Upper lobe of left lung (tissue), 6 donors: ENCODE measurements at regions not wholly inside any gene's neighbourhood (a gene's known extent, or its start where the extent isn't known, plus 50 kb on each side); places are given as distances from the start of the nearest gene placed in this dataset.
"Not testable (repeated sequence)": the region's sequence is repeated elsewhere in the genome, so short reads cannot be mapped to it uniquely, and the experiment has no call there.

ENCODE experiments used
- ATAC-seq, 2 donors: fragments of 200-7000 bp; cut with Tn5 transposase; one replicate each; pipeline ENCODE4 v1.9.1; 2022; ENCODE audit warnings: mild to moderate bottlenecking in 2 of 2, moderate library complexity in 2 of 2; ENCODE audit not compliant: low FRiP score in 2 of 2
- DNase-seq, 2 donors: peaks; one replicate each; pipeline ENCODE4 v3.0.0-alpha.2; 2019 to 2020
- H3K27ac ChIP-seq, 4 donors: fragments of 200-600 bp; sonication (generic); one replicate each; pipeline ENCODE4 v1.5.1; 2016 to 2019
- H3K27me3 ChIP-seq, 4 donors: fragments of 200-600 bp; sonication (generic); one replicate each; pipeline ENCODE4 v1.5.1; 2017 to 2019
- H3K36me3 ChIP-seq, 4 donors: fragments of 200-600 bp; sonication (generic); one replicate each; pipeline ENCODE4 v1.5.1; 2016 to 2019
- H3K4me1 ChIP-seq, 4 donors: fragments of 200-600 bp; sonication (generic); one replicate each; pipeline ENCODE4 v1.5.1; 2018 to 2019
- H3K4me3 ChIP-seq, 4 donors: fragments of 200-600 bp; sonication (generic); one replicate each; pipeline ENCODE4 v1.5.1; 2017 to 2019; ENCODE audit warnings: mild to moderate bottlenecking in 2 of 4, moderate library complexity in 1 of 4
- H3K9me3 ChIP-seq, 4 donors: fragments of 200-600 bp; sonication (generic); one replicate each; pipeline ENCODE4 v1.5.1; 2018 to 2019
- CTCF ChIP-seq, 6 experiments: fragments of 450-650 bp in 4 of 6; fragments of 200-600 bp in 2 of 6; sonication (generic) in 2 of 6; IDR thresholded peaks; one replicate each; pipeline ENCODE4 v1.5.1; 2016 to 2019; ENCODE audit warnings: antibody characterized with exemption in 6 of 6
- EP300 ChIP-seq, 4 donors: sonication (generic); formaldehyde crosslinking; IDR thresholded peaks; one replicate each; pipeline ENCODE4 v1.5.1; 2017; ENCODE audit warnings: antibody characterized with exemption in 4 of 4, control low read depth in 2 of 4
- POLR2A ChIP-seq, 4 donors: fragments of 450-650 bp; IDR thresholded peaks; one replicate each; pipeline ENCODE4 v1.5.1; 2016 to 2017; ENCODE audit warnings: antibody characterized with exemption in 4 of 4, mild to moderate bottlenecking in 2 of 4
- POLR2AphosphoS5 ChIP-seq, 2 donors: sonication (generic); formaldehyde crosslinking; IDR thresholded peaks; one replicate each; pipeline ENCODE4 v1.5.1; 2017; ENCODE audit warnings: antibody characterized with exemption in 2 of 2
- WGBS, 2 donors: methylation state at CpG; one replicate each; pipeline ENCODE4 v1.1.5; 2017 to 2018; 5-methylcytosine and 5-hydroxymethylcytosine counted together
- donor health status: DM: no; HTN: no; CAD: no; lungs with moderate emphysema.
- donor health status: DM: no; HTN: yes; CAD: no; lungs with severe emphysema.

- no peak for ATAC-seq
- H3K4me3 ChIP-seq = no peak overlapping the region
- no peaks in the 10 kb centered on the region for H3K4me1 ChIP-seq
- no peaks in the 10 kb centered on the region for H3K27me3 ChIP-seq
- no peaks in the 10 kb centered on the region for H3K9me3 ChIP-seq
- no peak for TF ChIP-seq POLR2A (IDR thresholded peaks at IDR 0.05)
- TF ChIP-seq EP300 (IDR thresholded peaks at IDR 0.05) = no peak
- no peak for TF ChIP-seq POLR2AphosphoS5 (IDR thresholded peaks at IDR 0.05)
- TF ChIP-seq CTCF (IDR thresholded peaks at IDR 0.05) = no peak
- DNase-seq = no peak
- H3K27ac ChIP-seq = no peak overlapping the region
- no peaks in the 10 kb centered on the region for H3K36me3 ChIP-seq
Measured at GRCh38 chr4:107351196-107351595, 315.1 kb upstream of the DKK2 start.

GRCh38 chr4:107349732-107350131 is 313.6 kb upstream of the DKK2 start:
- Histone ChIP-seq H3K27ac (no peak overlapping the region), H3K27me3 (no peaks in the 10 kb centered on the region), H3K4me3 (no peak overlapping the region), H3K9me3 (no peaks in the 10 kb centered on the region), H3K4me1 (no peaks in the 10 kb centered on the region), H3K36me3 (no peaks in the 10 kb centered on the region)
- TF ChIP-seq POLR2A (IDR thresholded peaks at IDR 0.05) (no peak), POLR2AphosphoS5 (IDR thresholded peaks at IDR 0.05) (no peak), EP300 (IDR thresholded peaks at IDR 0.05) (no peak), CTCF (IDR thresholded peaks at IDR 0.05) (no peak)
- ATAC-seq (no peak), DNase-seq (no peak)

GRCh38 chr4:107349266-107349665 is 313.2 kb upstream of the DKK2 start:
- no peaks in the 10 kb centered on the region for H3K36me3 ChIP-seq
- ATAC-seq = no peak

GRCh38 chr4:107348188-107349050 is 312.3 kb upstream of the DKK2 start:
- ATAC-seq (no peak), DNase-seq (no peak)
- Histone ChIP-seq H3K9me3 (no peaks in the 10 kb centered on the region), H3K4me1 (no peaks in the 10 kb centered on the region), H3K27me3 (no peaks in the 10 kb centered on the region), H3K36me3 (no peaks in the 10 kb centered on the region), H3K4me3 (no peak overlapping the region), H3K27ac (no peak overlapping the region)
- 81 to 82% methylated on average over 6 of the region's 6 CpGs for WGBS, 2 donors
- TF ChIP-seq CTCF (IDR thresholded peaks at IDR 0.05) (no peak), POLR2A (IDR thresholded peaks at IDR 0.05) (no peak), POLR2AphosphoS5 (IDR thresholded peaks at IDR 0.05) (no peak), EP300 (IDR thresholded peaks at IDR 0.05) (no peak)

More at GRCh38 chr4:107349266-107349665, 313.2 kb upstream of the DKK2 start:
- Histone ChIP-seq H3K27me3 (no peaks in the 10 kb centered on the region), H3K27ac (no peak overlapping the region), H3K4me3 (no peak overlapping the region), H3K9me3 (no peaks in the 10 kb centered on the region), H3K4me1 (no peaks in the 10 kb centered on the region)
- 46 to 67% methylated on average over 1 of the region's 1 CpG for WGBS, 2 donors
- no peak for DNase-seq
- TF ChIP-seq POLR2A (IDR thresholded peaks at IDR 0.05) (no peak), CTCF (IDR thresholded peaks at IDR 0.05) (no peak), EP300 (IDR thresholded peaks at IDR 0.05) (no peak), POLR2AphosphoS5 (IDR thresholded peaks at IDR 0.05) (no peak)

- TF ChIP-seq POLR2A (IDR thresholded peaks at IDR 0.05) = no peak
- no peak for TF ChIP-seq CTCF (IDR thresholded peaks at IDR 0.05)
- no peak for TF ChIP-seq POLR2AphosphoS5 (IDR thresholded peaks at IDR 0.05)
- DNase-seq = no peak
- ATAC-seq = no peak
- Histone ChIP-seq H3K9me3 (peaks cover 0 to 4% (median 1%) of the 10 kb centered on the region in 4 donors), H3K4me1 (no peaks in the 10 kb centered on the region), H3K36me3 (no peaks in the 10 kb centered on the region), H3K27ac (no peak overlapping the region), H3K27me3 (no peaks in the 10 kb centered on the region), H3K4me3 (no peak overlapping the region)
- 91 to 100% methylated on average over 1 of the region's 1 CpG for WGBS, 2 donors
Measured at GRCh38 chr4:107333518-107333917, 297.4 kb upstream of the DKK2 start.

- H3K4me3 ChIP-seq, H3K27ac ChIP-seq, ATAC-seq, H3K4me1 ChIP-seq, DNase-seq, H3K27me3 ChIP-seq, H3K36me3 ChIP-seq: not testable (repeated sequence)
- peaks cover 0 to 12% (median 9%) of the 10 kb centered on the region in 4 donors for H3K9me3 ChIP-seq
- WGBS, 2 donors = 47 to 48% methylated on average over 1 of the region's 1 CpG
Measured at GRCh38 chr4:107332656-107333055, 296.5 kb upstream of the DKK2 start.
